Ammon's horn (tissue), 1 donor: ENCODE measurements at regions not wholly inside any gene's neighbourhood (a gene's known extent, or its start where the extent isn't known, plus 50 kb on each side); places are given as distances from the start of the nearest gene placed in this dataset.

Source experiments
- DNase-seq: peaks from one replicate; pipeline ENCODE4 v3.0.0-alpha.2; 2016; ENCODE audit warnings: low spot score

- no peak for DNase-seq
Observed at GRCh38 chrX:25219480-25219879, 203.7 kb upstream of the ARX start.

GRCh38 chrX:25213611-25214010 lies 197.8 kb upstream of the ARX start:
- DNase-seq: no peak

- no peak for DNase-seq
Observed at GRCh38 chrX:25207803-25208475, 192.2 kb upstream of the ARX start.

- DNase-seq: no peak
Observed at GRCh38 chrX:25206778-25207177, 191.0 kb upstream of the ARX start.

- no peak for DNase-seq
Observed at GRCh38 chrX:25204182-25204581, 188.4 kb upstream of the ARX start.

GRCh38 chrX:25202827-25203226 lies 187.1 kb upstream of the ARX start:
- no peak for DNase-seq

GRCh38 chrX:25198891-25199290 lies 183.1 kb upstream of the ARX start:
- DNase-seq: peak; percentile 2

GRCh38 chrX:25198253-25198652 lies 182.5 kb upstream of the ARX start:
- DNase-seq: no peak

GRCh38 chrX:25196221-25196620 lies 180.5 kb upstream of the ARX start:
- DNase-seq: no peak

- DNase-seq: no peak
Observed at GRCh38 chrX:25191403-25191802, 175.6 kb upstream of the ARX start.

- no peak for DNase-seq
Observed at GRCh38 chrX:25181775-25182174, 166.0 kb upstream of the ARX start.

- DNase-seq: no peak
Observed at GRCh38 chrX:25180242-25180641, 164.5 kb upstream of the ARX start.

- DNase-seq: no peak
Observed at GRCh38 chrX:25178555-25178954, 162.8 kb upstream of the ARX start.

- DNase-seq: no peak
Observed at GRCh38 chrX:25175743-25176142, 160.0 kb upstream of the ARX start.

GRCh38 chrX:25175171-25175570 lies 159.4 kb upstream of the ARX start:
- DNase-seq: no peak

GRCh38 chrX:25166546-25166945 lies 150.8 kb upstream of the ARX start:
- no peak for DNase-seq

GRCh38 chrX:25166145-25166544 lies 150.4 kb upstream of the ARX start:
- DNase-seq: no peak

GRCh38 chrX:25158635-25159034 lies 142.9 kb upstream of the ARX start:
- no peak for DNase-seq

GRCh38 chrX:25156832-25157231 lies 141.1 kb upstream of the ARX start:
- DNase-seq: no peak

- no peak for DNase-seq
Observed at GRCh38 chrX:25156323-25156722, 140.6 kb upstream of the ARX start.

GRCh38 chrX:25154168-25154567 lies 138.4 kb upstream of the ARX start:
- DNase-seq: no peak

- DNase-seq: no peak
Observed at GRCh38 chrX:25151749-25152148, 136.0 kb upstream of the ARX start.

GRCh38 chrX:25144043-25144940 lies 128.5 kb upstream of the ARX start:
- DNase-seq: peak; percentile 70

- DNase-seq: no peak
Observed at GRCh38 chrX:25143596-25143995, 127.8 kb upstream of the ARX start.
